ENCODE measurements at regions not wholly inside any gene's neighbourhood (a gene's known extent, or its start where the extent isn't known, plus 50 kb on each side); places are given as distances from the start of the nearest gene placed in this dataset.

DNA sequence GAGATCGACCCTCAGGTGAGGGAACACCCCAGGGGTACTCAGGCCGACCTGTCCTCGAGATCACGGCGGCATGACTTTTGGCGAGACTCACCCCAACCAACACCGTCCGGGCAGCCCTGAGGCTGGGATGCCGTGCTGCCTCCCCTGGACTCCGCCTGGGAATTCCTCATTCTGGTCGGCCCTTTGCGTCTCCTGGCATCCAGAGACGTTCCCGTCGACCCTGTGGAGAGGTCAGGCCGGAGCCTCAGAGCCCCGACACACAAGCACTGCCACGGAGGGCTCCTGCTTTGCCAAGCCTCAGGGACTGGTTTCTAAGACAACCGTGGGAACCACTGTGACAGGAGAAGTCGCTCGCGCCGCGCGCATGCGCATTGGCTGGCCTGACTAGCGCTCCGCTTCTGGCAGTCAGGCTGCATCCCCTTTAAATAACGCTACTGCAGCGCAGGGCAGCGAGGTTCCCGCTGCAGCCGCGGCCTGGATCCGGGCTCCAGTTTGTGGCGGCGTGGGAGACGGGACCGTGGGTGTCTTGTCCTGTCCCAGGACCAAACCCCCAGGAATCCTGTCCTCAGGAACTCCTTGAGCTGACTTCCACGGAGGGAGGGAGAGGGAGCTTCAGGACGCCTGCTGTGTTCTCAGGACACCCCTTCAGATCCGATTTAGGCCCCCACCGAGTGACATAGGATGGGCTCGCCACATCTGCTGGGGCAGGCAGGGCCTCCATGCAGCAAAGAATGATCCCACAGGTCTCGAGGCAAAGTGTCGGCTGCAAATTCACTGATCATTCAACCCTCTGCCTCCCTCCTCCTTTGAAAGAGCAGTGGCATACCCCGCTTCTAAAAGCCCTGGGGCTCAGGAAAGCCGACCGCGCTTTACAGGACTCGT lies 163.2 kb upstream of the ZNF337 start:
- TF ChIP-seq, protein P1, sequence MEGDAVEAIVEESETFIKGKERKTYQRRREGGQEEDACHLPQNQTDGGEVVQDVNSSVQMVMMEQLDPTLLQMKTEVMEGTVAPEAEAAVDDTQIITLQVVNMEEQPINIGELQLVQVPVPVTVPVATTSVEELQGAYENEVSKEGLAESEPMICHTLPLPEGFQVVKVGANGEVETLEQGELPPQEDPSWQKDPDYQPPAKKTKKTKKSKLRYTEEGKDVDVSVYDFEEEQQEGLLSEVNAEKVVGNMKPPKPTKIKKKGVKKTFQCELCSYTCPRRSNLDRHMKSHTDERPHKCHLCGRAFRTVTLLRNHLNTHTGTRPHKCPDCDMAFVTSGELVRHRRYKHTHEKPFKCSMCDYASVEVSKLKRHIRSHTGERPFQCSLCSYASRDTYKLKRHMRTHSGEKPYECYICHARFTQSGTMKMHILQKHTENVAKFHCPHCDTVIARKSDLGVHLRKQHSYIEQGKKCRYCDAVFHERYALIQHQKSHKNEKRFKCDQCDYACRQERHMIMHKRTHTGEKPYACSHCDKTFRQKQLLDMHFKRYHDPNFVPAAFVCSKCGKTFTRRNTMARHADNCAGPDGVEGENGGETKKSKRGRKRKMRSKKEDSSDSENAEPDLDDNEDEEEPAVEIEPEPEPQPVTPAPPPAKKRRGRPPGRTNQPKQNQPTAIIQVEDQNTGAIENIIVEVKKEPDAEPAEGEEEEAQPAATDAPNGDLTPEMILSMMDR (IDR thresholded peaks at IDR 0.05): no peak
- no peak for TF ChIP-seq POLR2A (IDR thresholded peaks at IDR 0.05)

All from Peyer's patch (tissue), 4 donors.